ENCODE measurements at regions not wholly inside any gene's neighbourhood (a gene's known extent, or its start where the extent isn't known, plus 50 kb on each side); places are given as distances from the start of the nearest gene placed in this dataset.

DNA sequence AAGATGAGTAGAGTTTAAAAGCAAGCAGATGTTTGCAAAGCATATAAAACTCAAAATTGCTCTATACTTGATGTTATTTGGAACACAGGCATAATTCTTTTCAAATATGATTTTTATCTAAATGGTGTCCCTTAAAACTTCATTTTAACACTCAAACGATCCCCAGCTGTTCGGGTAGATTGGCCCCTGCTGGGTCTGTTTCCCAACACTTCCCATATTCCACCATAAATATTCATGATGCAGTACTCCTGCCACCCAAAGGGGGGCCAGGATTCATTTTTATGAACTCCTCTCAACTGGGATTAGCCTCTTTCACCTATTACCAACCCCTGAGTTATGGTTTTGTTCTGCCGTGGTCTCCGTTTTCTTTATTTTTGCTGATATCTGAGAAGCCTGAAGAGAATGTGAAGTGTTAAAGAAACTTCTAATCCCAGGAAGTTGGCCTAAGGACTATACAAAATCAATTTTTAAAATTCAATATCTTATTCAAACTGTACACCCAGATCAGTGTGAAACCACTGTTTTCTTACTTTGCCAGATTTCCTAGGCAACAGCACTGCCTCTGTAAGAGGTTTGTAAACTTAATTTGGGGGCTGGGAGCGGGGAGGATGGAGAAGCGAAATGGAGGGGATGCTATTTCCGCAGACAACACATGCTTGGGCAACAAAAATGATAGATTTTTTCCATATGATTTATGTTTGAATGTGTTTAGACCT, 384.1 kb downstream of the DMRT2 start:
- Histone ChIP-seq H3K4me2 (ENCODE audit: low read length) (no peak overlapping the region), H3K27me3 (ENCODE audit: insufficient read depth, low read depth, low read length) (no peaks in the 10 kb centered on the region), H3K9me3 (ENCODE audit: low read length) (no peaks in the 10 kb centered on the region), H3K36me3 (ENCODE audit: insufficient read depth, low read length) (no peaks in the 10 kb centered on the region), H3K4me3 (ENCODE audit: low read length) (no peak overlapping the region), H4K20me1 (ENCODE audit: insufficient read depth) (no peaks in the 10 kb centered on the region), H3K9me2 (ENCODE audit: insufficient read depth, low read length) (no peaks in the 10 kb centered on the region), H3F3A (ENCODE audit: insufficient read depth, low read length, poor library complexity, severe bottlenecking) (no peaks in the 10 kb centered on the region), H3K9ac (ENCODE audit: low read length) (no peak overlapping the region), H2AFZ (ENCODE audit: low read depth, low read length) (no peak overlapping the region), H3K27ac (ENCODE audit: low read length) (no peak overlapping the region), H3K79me2 (replicated peaks; ENCODE audit: insufficient read depth, low read length) (no peaks in the 10 kb centered on the region)
- no peak for TF ChIP-seq SMC3 (conservative IDR thresholded peaks at IDR 0.05; ENCODE audit: poor library complexity)
- TF ChIP-seq, protein P1, sequence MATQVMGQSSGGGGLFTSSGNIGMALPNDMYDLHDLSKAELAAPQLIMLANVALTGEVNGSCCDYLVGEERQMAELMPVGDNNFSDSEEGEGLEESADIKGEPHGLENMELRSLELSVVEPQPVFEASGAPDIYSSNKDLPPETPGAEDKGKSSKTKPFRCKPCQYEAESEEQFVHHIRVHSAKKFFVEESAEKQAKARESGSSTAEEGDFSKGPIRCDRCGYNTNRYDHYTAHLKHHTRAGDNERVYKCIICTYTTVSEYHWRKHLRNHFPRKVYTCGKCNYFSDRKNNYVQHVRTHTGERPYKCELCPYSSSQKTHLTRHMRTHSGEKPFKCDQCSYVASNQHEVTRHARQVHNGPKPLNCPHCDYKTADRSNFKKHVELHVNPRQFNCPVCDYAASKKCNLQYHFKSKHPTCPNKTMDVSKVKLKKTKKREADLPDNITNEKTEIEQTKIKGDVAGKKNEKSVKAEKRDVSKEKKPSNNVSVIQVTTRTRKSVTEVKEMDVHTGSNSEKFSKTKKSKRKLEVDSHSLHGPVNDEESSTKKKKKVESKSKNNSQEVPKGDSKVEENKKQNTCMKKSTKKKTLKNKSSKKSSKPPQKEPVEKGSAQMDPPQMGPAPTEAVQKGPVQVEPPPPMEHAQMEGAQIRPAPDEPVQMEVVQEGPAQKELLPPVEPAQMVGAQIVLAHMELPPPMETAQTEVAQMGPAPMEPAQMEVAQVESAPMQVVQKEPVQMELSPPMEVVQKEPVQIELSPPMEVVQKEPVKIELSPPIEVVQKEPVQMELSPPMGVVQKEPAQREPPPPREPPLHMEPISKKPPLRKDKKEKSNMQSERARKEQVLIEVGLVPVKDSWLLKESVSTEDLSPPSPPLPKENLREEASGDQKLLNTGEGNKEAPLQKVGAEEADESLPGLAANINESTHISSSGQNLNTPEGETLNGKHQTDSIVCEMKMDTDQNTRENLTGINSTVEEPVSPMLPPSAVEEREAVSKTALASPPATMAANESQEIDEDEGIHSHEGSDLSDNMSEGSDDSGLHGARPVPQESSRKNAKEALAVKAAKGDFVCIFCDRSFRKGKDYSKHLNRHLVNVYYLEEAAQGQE (IDR thresholded peaks at IDR 0.05; ENCODE audit: borderline replicate concordance), result no peak
- no peak for TF ChIP-seq RAD21 (conservative IDR thresholded peaks at IDR 0.05)

DNA sequence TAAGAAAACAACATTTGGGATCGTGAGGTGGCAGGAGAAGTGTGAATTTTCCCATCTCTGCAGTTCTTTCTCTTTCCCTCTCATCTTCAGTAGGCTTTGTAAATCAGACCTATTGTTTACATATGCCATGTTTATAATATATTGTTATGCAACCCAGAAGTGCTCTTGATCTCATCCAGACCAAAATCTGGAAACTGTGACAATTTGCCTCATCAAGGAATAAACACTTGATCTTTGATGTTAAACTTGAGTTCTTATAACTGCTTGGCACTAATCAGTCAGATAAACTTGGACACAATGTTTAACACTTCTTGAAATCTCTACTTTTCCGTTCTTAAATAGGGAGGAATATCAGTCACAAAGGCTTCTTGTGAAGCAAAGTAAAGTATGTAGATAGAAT, 384.7 kb downstream of the DMRT2 start:
- no peak overlapping the region for H3K27ac ChIP-seq (ENCODE audit: low read length)
- H3K9ac ChIP-seq (ENCODE audit: low read length), result no peak overlapping the region
- no peaks in the 10 kb centered on the region for H3K9me3 ChIP-seq (ENCODE audit: low read length)
- no peak overlapping the region for H3K4me2 ChIP-seq (ENCODE audit: low read length)
- no peaks in the 10 kb centered on the region for H3K36me3 ChIP-seq (ENCODE audit: insufficient read depth, low read length)
- no peaks in the 10 kb centered on the region for H4K20me1 ChIP-seq (ENCODE audit: insufficient read depth)
- no peaks in the 10 kb centered on the region for H3K79me2 ChIP-seq (replicated peaks; ENCODE audit: insufficient read depth, low read length)
- H3K4me3 ChIP-seq (ENCODE audit: low read length), result no peak overlapping the region
- TF ChIP-seq, protein P2, sequence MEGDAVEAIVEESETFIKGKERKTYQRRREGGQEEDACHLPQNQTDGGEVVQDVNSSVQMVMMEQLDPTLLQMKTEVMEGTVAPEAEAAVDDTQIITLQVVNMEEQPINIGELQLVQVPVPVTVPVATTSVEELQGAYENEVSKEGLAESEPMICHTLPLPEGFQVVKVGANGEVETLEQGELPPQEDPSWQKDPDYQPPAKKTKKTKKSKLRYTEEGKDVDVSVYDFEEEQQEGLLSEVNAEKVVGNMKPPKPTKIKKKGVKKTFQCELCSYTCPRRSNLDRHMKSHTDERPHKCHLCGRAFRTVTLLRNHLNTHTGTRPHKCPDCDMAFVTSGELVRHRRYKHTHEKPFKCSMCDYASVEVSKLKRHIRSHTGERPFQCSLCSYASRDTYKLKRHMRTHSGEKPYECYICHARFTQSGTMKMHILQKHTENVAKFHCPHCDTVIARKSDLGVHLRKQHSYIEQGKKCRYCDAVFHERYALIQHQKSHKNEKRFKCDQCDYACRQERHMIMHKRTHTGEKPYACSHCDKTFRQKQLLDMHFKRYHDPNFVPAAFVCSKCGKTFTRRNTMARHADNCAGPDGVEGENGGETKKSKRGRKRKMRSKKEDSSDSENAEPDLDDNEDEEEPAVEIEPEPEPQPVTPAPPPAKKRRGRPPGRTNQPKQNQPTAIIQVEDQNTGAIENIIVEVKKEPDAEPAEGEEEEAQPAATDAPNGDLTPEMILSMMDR (IDR thresholded peaks at IDR 0.05; ENCODE audit: poor library complexity, severe bottlenecking), result no peak
- TF ChIP-seq, protein P1 (IDR thresholded peaks at IDR 0.05; ENCODE audit: borderline replicate concordance), result no peak
- TF ChIP-seq EP300 (conservative IDR thresholded peaks at IDR 0.05; ENCODE audit: poor library complexity, severe bottlenecking), result no peak
- TF ChIP-seq SMC3 (conservative IDR thresholded peaks at IDR 0.05; ENCODE audit: poor library complexity), result no peak
- no peak for TF ChIP-seq MXI1 (conservative IDR thresholded peaks at IDR 0.05; ENCODE audit: poor library complexity, severe bottlenecking)
- TF ChIP-seq RAD21 (conservative IDR thresholded peaks at IDR 0.05), result no peak
- no peak for TF ChIP-seq POLR2AphosphoS5 (IDR thresholded peaks at IDR 0.05)
- no peak for TF ChIP-seq EZH2 (IDR thresholded peaks at IDR 0.05; ENCODE audit: borderline replicate concordance, insufficient read depth, low read length, poor library complexity, severe bottlenecking)
- TF ChIP-seq TAF1 (IDR thresholded peaks at IDR 0.05; ENCODE audit: low read depth), result no peak
- no peaks in the 10 kb centered on the region for H3K9me2 ChIP-seq (ENCODE audit: insufficient read depth, low read length)
- no peaks in the 10 kb centered on the region for H3F3A ChIP-seq (ENCODE audit: insufficient read depth, low read length, poor library complexity, severe bottlenecking)
- no peak overlapping the region for H2AFZ ChIP-seq (ENCODE audit: low read depth, low read length)
- no peaks in the 10 kb centered on the region for H3K27me3 ChIP-seq (ENCODE audit: insufficient read depth, low read depth, low read length)

All from neural cell (in vitro differentiated cells).